T47D (cell line): ENCODE measurements at regions not wholly inside any gene's neighbourhood (a gene's known extent, or its start where the extent isn't known, plus 50 kb on each side); places are given as distances from the start of the nearest gene placed in this dataset.

Experiments
- DNase-seq, 2 experiments: peaks; one replicate each; pipeline versions ENCODE4 v3.0.0 to v3.0.0-alpha.2; 2011 to 2012; ENCODE audit warnings: low read depth in 1 of 2, low spot score in 1 of 2
- JUND ChIP-seq: IDR thresholded peaks from 2 replicates; pipeline ENCODE4 v1.6.1; 2012; ENCODE audit warnings: low read depth
- in situ Hi-C: cut with HindIII; loops from 2 replicates; pipeline ENCODE4 v1.10.0; 2016; ENCODE audit warnings: low sequenced_read_pairs, low pct_unique_long_range_greater_than_20kb

GRCh38 chr3:110069761-110070160, 732.4 kb upstream of the DPPA4 start:
- no peak for DNase-seq
- in situ Hi-C loops = no loop called here

GRCh38 chr3:110070161-110070916, 733.0 kb upstream of the DPPA4 start:
- no peak for DNase-seq
- no peak for TF ChIP-seq JUND
- in situ Hi-C loops = no loop called here

More at GRCh38 chr3:110069761-110070160, 732.4 kb upstream of the DPPA4 start:
- no peak for TF ChIP-seq JUND

GRCh38 chr3:110074095-110074494, 736.7 kb upstream of the DPPA4 start:
- no peak for TF ChIP-seq JUND
- in situ Hi-C loops = no loop called here
- DNase-seq = no peak

- in situ Hi-C loops = no loop called here
- DNase-seq = no peak
- no peak for TF ChIP-seq JUND
These were observed 739.7 kb upstream of the DPPA4 start for GRCh38 chr3:110077093-110077492.

GRCh38 chr3:110093411-110093810, 756.1 kb upstream of the DPPA4 start:
- no peak for TF ChIP-seq JUND
- in situ Hi-C loops = no loop called here
- DNase-seq = no peak

- in situ Hi-C loops = no loop called here
- TF ChIP-seq JUND = no peak
- no peak for DNase-seq
These were observed 756.6 kb upstream of the DPPA4 start for GRCh38 chr3:110093812-110094401.

- no peak for TF ChIP-seq JUND
- in situ Hi-C loops = no loop called here
- no peak for DNase-seq
These were observed 762.4 kb upstream of the DPPA4 start for GRCh38 chr3:110099711-110100110.

- DNase-seq = no peak
- no peak for TF ChIP-seq JUND
- in situ Hi-C loops = no loop called here
These were observed 764.0 kb upstream of the DPPA4 start for GRCh38 chr3:110101361-110101760.

GRCh38 chr3:110106805-110107204, 769.5 kb upstream of the DPPA4 start:
- no peak for TF ChIP-seq JUND
- in situ Hi-C loops = no loop called here
- DNase-seq = no peak

GRCh38 chr3:110123946-110124345, 786.6 kb upstream of the DPPA4 start:
- no peak for DNase-seq
- in situ Hi-C loops = no loop called here
- TF ChIP-seq JUND = no peak

GRCh38 chr3:110126065-110126464, 788.7 kb upstream of the DPPA4 start:
- no peak for TF ChIP-seq JUND
- in situ Hi-C loops = no loop called here
- DNase-seq = no peak

- DNase-seq = no peak
- in situ Hi-C loops = no loop called here
- no peak for TF ChIP-seq JUND
These were observed 796.6 kb upstream of the DPPA4 start for GRCh38 chr3:110133971-110134370.

- in situ Hi-C loops = no loop called here
- no peak for DNase-seq
These were observed 801.7 kb upstream of the DPPA4 start for GRCh38 chr3:110139048-110139447.

More at GRCh38 chr3:110139048-110139447, 801.7 kb upstream of the DPPA4 start:
- TF ChIP-seq JUND = no peak
